HG03135 (cell line): ENCODE measurements at regions not wholly inside any gene's neighbourhood (a gene's known extent, or its start where the extent isn't known, plus 50 kb on each side); places are given as distances from the start of the nearest gene placed in this dataset.
"Not testable (repeated sequence)": the region's sequence is repeated elsewhere in the genome, so short reads cannot be mapped to it uniquely, and the experiment has no call there.

ENCODE experiments used
- ATAC-seq: cut with Tn5 transposase; IDR thresholded peaks from one replicate; pipeline ENCODE4 v1.9.1; 2021; ENCODE audit warnings: mild to moderate bottlenecking, moderate library complexity; ENCODE audit not compliant: unreplicated experiment

DNA sequence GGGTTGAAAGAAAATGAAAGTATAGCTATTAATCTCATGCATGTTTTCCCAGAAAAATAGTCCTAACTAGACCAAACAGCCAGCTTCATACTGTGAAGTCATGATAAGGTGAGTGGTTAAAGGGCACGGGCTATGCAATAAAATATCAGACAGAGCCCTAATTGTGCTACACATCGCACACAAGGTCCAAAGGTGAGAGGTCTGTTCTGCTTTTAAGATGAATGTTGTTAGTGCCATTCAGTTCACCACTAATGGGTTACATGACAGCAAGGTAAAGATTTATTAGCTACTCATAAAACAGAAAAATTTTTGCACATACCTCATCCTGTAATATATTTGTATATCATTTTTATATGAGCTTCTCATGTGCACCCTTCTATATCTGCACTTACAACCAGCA lies 105.0 kb upstream of the STK17B start:
- no peak for ATAC-seq

DNA sequence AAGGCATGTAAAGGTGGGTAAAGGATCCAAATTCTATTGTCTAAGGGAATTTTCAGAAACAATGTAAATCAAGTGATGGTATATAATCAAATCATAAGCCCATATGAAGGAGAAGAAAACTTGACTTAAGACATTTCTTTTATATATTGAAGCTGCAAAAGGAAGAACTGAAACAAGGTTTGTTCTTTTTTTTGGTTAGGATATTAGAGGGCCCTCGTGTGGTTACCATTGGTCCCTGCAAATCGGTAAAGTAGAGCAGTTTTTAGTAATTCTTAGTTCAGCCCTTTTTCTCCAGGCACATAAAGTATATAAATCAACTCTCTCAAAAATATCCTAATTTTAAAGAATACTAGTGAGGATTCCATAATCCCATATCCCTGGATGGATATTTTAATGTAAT lies 105.6 kb upstream of the STK17B start:
- ATAC-seq, result peak; percentile 50

DNA sequence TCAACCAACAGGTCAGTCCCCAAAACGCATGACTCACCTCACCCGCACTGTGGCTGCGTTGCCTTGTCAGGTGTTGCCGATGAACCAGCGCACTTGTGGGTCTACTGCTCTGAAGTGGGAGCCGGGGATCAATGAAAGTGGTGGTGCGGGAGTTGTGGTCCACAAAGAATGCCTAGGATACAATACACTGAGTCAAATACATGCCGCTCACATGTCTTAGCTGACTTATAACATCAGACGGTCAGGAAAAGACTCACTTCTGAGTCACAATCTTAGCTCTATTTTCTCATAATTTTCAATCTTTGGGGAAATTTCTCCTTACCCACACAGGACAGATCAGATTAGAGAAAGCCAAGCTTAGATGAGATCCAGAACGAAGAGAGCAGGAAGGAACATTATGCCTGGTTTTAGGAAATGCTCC lies 107.1 kb upstream of the STK17B start:
- no peak for ATAC-seq

DNA sequence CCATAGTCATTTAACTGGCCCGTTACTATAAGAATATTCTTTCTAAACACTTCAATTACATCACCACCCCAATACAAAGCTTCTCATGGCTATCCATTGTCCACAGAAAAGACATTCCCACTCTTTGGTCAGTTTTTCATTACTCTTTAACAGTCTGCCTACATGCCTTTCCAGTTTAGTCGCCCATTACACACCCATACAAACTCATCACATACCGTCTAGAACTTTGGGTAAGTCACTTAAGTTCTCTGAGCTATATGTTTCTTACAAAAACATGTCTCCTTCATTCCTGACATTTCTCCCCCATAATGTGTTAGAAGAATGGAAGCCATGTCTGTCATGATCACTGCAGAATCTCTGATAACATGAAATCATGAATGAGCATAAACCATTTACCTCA lies 108.2 kb upstream of the STK17B start:
- ATAC-seq, result no peak

DNA sequence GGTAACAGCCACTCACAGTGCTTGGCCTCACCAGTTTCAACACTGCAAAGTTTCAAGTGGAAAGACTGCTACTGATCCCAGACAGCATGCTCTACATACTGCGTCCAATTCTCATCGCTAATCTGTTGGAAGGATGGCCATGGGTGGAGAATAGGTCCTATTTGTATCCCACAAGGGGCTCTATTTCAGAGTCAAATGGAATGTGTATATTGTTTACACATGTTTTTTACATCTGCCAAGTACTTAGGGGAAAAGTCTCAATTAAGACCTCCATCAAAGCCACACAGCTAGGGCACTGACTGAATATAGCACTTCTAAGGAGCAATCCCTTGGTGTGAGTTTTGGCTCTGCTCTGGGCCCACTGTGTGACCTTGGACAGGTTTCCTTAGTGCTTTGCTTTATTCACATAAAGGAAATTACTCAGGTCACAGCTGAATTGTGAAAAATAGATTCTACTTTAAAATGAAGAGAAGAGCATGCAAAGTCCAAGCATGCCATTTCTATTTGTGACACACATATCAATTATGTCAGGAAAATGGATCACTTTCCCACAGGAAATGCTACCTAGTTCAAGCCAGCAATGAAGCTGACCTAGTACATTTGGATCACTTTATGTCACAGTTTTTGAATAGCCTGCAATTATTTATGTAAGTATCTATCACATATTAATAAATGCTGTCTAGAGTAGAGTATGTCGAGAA lies 112.9 kb upstream of the STK17B start:
- ATAC-seq, result no peak

DNA sequence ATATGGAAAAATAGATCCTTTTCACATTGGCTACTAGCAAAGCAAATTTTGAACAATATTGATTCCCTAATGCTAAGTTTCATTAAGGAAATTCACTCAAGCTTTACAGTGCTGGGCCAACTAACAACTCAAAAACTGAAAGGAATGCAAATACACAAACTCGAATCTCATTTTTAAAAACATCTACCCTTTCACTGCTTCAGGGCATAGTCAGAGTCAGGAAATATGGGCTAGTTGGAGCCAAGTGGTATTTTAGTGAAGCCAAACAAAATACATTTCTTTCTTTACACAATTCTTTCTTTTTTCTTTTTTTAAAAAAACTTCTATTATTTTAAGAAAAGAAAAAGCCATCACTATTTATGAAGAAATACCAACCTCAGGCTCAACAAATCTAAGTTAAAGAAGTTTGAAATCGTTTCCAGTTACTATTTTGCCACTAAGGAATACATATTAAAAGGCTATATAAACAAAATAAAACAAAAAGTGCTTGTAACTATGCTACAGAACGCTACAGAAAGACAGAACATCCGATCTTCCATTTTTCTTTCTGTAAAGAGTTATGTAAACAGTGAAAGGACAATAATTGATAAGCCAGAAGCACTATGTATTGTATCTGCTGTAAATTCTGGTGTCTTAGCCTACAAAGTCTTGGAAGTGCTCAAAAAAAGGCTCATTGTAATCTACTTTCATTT lies 113.6 kb upstream of the STK17B start:
- ATAC-seq, result no peak

DNA sequence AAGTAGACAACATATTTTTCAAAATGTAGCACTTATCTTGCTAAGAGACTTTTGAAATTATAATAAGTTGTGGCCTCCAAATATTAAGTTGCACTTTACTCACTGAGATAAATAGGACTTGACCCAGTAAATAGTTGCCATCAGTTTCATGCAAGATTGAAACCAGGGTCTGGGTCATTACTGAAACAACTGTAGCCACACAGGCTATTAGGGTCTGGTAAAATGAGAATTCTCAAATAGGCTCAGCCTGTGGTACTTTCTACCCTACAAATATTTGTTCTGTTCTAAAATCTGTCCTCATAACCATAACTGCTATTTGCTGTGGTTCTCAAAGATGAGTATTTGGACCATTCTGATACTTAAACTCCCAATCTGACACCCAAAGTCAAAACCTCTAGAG lies 115.4 kb upstream of the STK17B start:
- no peak for ATAC-seq

DNA sequence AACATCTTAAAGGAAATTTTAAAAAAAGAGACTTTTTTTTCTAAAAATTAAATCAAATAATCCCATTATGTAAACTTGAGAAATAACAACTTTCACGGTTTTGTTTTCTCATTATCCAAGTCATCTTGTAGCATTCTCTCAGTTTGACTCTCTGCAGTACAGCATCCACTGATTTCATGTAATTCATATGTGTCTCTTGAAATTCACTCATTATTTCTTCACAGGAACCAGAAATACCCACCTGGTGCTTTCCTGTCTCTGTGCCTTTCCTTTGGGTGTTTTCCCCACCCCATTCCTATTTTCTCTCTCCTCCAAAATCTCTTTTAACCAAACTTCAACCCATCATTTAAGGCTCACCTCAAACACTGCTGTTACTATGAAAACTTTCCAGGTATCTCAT lies 116.1 kb upstream of the STK17B start:
- ATAC-seq, result no peak

DNA sequence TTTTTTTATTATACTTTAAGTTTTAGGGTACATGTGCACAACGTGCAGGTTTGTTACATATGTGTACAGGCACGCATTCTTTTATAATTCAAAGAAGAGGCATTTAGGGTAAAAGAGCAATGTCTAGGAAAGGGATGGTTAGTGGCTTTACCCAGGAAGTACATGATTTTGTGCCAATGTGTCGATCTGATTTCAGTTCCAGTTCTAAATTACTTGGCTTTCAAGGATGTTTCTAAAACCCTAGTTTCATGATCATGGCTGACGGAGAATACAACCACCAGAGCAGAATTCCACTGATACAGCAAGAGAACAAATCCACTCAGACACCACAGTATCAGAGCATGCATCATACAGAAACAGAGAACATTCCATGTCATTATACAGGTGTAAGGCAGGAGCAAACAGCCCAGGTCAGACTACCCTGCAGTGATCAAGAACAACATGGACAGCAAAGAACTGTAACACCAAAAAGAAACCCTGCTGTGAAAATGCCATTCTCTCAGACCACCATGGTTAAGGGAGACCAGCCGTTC lies 116.7 kb upstream of the STK17B start:
- ATAC-seq, result no peak

DNA sequence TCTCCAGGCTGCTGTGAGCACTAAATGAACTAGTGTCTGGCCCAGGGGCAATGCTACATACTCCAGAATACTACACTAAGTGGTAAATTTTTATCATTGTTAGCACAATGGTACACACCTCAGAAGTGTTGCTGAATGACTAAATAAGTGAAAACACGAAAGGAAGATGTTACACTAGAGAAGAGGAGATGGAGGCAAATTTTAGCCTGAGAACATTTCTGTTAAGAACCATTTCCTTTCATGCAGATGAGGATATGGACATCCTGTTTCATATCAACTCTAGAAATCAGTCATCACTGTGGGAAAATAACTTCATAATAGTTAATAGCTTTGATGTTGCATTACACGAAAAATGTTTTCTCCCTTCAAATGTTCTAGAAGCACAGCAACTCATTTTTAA lies 117.6 kb upstream of the STK17B start:
- ATAC-seq, result peak; percentile 46

DNA sequence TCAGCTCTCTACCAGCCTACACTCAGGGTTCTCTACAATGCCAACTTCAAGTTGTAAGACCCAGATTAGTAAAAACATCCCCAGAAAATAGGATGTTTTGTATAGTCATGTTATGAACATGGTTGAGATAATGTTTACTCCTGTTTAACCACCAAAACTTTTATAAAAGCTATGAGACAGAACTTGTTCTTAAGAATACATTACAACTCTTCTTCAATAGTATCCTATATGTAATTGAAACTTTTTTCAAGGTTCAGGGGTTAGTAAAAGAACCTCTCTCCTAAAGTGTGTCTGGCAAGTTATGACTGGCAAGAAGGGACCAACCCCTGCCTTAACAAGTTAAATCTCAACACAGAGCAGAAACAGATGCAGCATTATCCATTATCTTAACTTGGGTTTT lies 118.8 kb upstream of the STK17B start:
- no peak for ATAC-seq

DNA sequence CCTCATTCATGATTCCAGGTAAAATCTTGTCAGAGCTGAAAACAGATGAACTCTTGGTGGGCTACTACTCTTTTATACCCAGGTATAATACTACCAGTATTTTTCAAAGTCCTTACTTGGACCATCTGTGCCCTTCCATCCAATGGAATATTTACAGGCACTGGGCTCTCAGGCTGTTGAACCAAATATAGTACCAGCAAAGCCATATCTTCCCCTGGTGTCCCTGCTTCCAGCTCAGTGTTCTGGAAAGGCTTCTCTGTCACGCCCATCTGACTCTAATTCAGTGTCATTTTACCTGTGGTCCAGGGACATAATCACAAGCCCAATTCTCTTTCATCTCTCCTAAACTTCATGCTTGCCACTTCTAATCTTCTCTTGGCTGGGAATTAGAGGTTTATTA lies 119.2 kb upstream of the STK17B start:
- no peak for ATAC-seq

DNA sequence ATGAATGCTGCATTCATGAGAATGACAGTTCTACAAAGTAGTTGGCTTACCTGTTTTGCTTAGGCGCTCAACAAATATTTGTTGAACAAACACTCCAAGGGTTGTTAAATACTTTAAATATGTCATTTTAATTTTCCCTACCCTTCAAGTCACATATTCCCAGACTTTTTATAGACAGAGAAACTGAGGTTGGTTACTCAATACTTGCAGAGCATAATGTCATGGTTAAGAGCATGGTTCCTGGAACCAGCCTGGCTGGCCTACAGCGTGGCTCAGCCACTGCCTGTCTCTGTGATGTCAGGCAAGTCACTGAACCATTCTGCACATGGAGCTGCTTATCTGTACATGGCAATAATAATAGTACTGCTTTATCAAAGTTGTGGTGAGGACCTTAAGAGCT lies 120.0 kb upstream of the STK17B start:
- ATAC-seq, result peak; percentile 8

DNA sequence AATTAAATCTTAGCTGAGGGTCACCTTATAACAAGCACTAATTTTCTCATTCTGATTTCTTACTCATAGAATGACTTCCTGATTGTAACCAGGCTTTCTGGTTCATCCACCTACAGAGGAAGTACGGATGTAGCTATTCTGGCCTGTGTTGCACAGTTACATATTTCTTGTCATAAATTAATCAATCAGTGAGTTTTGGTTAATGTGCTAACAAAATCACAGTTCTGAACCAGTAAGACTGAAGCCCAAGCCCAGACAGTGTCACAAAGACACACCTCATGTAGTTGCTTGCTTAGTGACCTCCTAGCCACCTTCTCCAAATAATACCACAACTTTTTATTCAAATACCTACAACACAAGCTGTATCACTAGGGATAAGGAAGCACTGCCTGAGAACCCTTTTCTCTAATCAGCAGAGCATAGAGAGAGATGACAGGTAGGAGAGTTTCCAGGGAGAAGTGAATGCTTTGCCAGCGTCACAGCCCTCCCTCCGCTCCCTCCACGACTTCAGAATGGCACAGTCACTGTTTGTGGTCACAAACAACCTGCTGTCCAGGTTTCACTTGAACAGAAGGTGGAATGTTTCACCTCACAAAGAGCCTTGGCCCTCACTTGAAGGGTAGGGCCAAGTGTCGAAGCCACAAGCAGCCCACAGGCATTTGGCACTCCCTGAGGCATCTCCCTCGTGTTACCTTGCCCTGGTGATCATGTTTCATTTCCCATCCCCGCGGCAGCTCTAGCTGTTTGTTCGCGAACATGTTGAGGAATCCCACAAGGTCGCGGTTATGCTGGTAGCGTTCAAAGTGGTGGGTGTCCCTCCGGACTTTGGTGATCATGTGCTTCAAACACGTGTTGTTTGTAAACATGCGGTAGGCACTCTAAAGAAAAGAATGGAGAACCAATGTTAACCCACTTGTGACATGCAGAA lies 120.8 kb upstream of the STK17B start:
- ATAC-seq, result peak; percentile 51

DNA sequence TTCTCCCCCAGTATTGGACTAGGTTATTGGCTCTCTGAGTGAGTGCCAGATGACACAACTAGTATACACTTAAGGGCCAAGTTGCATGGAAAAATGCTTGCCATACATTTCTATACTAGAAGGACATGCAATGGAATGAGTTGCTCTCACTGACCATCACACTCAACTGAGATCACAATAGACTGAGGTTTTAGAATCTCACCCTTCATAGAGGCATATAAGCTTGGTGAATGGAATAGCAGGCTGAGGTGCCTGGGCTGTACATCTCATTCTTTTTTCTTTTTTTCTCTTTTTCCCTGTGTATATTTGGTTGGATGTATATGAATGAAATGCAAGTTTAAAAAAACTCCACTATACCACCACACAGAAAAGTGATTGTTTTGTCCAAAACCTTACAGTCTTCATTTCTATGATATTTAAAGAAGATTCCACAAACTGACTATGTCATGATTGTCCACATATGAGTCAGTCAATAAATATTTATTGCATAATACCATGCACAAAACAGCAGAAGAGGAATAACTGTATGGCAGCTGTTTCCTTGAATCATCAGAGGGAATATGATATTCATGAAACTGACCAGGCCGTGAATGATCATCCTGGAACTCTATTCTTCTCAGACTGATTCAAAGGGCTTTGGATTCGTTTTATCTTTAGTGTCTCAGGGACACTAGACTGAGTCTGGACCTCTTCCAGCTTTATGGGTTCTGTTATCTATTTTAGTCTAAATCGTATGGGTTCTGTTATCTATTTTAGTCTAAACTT lies 122.6 kb upstream of the STK17B start:
- ATAC-seq, result no peak

DNA sequence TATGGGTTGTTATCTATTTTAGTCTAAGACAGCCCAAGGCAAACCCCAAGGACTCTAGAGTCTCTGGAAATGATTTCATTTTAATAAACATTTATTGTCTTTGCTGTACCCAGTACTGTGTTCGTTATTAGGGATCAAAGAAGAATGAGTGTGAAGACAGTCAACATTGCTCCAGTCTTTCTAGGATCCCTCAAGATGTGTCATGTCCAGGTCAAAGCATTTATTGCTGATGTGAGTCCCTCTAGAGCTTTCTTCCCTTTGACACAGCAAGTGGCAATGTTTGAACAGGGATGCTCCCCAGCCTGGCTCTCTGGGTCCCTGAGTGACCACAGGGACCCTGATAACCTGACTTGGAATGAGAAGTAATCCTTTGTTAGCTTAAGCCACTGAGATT lies 123.1 kb upstream of the STK17B start:
- no peak for ATAC-seq

DNA sequence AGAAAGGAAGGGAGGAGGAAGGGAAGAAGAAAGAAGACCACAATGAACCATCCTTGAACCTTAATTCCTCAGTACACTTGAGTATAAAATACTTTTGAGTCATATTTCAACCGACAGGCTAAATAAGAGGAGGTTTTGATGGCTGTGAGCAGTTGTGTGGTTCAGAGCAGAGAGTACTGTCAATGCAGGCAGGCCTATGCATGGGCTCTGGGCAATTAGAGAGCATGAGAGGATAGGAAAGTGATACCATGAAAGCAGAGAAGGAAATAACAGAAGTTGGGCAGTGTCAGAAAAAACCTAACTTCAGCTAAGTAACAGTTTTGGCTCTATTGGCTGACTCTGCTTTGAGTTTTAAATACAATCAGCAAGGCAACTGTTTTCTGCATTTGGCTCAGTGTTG lies 123.6 kb upstream of the STK17B start:
- no peak for ATAC-seq

DNA sequence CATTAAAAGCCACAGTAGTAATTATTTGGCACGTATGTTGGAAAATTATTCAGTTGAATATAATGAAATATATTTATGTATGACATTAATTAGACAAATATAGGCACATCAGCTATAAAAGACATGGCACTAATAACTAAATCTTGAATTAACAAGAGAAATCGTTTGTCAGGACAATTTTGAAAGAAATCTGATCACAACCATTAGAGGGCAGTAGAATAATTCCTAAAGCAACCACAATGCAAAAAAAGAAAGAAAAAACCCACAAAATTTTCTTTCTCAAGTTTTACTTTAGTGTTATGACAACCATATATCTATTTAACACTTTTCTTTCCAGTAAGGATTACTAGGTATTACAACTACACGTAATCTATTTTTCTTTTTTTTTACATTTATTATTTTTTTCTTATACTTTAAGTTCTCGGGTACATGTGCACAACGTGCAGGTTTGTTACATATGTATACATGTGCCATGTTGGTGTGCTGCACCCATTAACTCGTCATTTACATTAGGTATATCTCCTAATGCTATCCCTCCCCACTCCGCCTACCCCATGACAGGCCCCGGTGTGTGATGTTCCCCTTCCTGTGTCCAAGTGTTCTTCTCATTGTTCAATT lies 126.8 kb upstream of the STK17B start:
- ATAC-seq, result not testable (repeated sequence)

DNA sequence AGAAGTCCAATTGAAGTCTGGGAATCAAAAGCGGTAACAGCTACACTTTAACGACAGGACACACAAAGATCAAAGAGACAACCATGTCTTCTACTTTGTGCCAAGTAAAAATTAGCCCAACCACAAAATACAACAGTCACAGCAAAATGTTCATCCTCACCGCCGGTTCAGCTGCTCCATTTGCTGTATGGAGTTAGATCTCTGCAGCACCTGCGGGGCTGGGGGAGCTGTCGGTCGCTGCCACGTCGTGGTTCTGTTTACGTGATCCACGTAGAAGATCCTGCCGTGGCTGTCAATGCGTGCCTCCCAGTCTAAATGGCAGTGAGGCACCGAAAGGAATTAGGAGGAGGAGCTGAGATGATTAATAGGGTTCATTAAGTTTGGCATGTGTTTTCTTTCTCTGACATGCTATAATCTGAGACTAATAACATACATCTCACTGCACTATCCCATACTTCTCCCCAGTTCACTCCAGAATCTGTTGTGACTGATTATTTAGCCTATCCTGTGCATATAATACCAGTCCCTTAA lies 136.5 kb upstream of the STK17B start:
- no peak for ATAC-seq

DNA sequence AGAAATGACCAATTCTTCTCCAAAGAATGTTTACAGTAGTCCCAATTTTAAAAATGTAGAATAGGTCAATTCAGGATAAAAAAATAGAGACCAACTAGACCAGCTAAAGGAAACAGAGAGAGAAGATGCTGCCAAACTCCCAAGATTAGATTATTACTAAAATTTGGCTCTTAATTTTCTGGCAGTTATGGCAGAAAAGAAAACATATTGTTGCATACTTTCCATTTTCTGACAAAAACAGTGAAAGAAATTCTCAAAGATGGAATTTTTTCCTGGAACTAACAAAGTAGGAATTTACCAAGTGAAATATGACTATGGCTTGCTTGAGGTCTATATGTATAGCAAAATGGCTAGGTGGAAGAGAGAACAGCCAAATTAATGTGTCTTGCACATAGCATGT lies 138.3 kb upstream of the STK17B start:
- ATAC-seq, result no peak
